NT2/D1 (cell line): ENCODE measurements at regions not wholly inside any gene's neighbourhood (a gene's known extent, or its start where the extent isn't known, plus 50 kb on each side); places are given as distances from the start of the nearest gene placed in this dataset.
"Not testable (repeated sequence)": the region's sequence is repeated elsewhere in the genome, so short reads cannot be mapped to it uniquely, and the experiment has no call there.

Experiments
- DNase-seq: peaks from one replicate; pipeline ENCODE4 v3.0.0-alpha.2; 2011; ENCODE audit warnings: low read depth, low spot score
- H3K27me3 ChIP-seq: 2 replicates; pipeline ENCODE4 v1.6.0; 2011; ENCODE audit warnings: mild to moderate bottlenecking; ENCODE audit not compliant: insufficient read length, insufficient read depth
- H3K36me3 ChIP-seq: 2 replicates; pipeline ENCODE4 v1.6.1; 2011; ENCODE audit warnings: mild to moderate bottlenecking, low read length, mixed read lengths; ENCODE audit not compliant: insufficient read depth, insufficient read length
- H3K4me1 ChIP-seq: 2 replicates; pipeline ENCODE4 v1.5.1; 2011; ENCODE audit not compliant: insufficient read depth, insufficient read length
- H3K4me3 ChIP-seq: 2 replicates; pipeline ENCODE4 v1.5.1; 2011; ENCODE audit warnings: low read depth; ENCODE audit not compliant: insufficient read length
- H3K9ac ChIP-seq: 2 replicates; pipeline ENCODE4 v1.6.0; 2011; ENCODE audit warnings: low read depth; ENCODE audit not compliant: insufficient read length
- H3K9me3 ChIP-seq: 2 replicates; pipeline ENCODE4 v1.5.1; 2011; ENCODE audit warnings: mild to moderate bottlenecking, low read length; ENCODE audit not compliant: insufficient read depth
- SUZ12 ChIP-seq: IDR thresholded peaks from 2 replicates; pipeline ENCODE4 v1.6.1; 2011; ENCODE audit not compliant: insufficient read length, insufficient read depth; ENCODE audit errors: extremely low read depth
- YY1 ChIP-seq: IDR thresholded peaks from 2 replicates; pipeline ENCODE4 v1.6.1; 2011; ENCODE audit not compliant: insufficient read length, insufficient read depth
- ZNF274 ChIP-seq: IDR thresholded peaks from 2 replicates; pipeline ENCODE4 v1.6.1; 2011; ENCODE audit warnings: mild to moderate bottlenecking, low read depth, low read length

- no peak for DNase-seq
- no peak for TF ChIP-seq SUZ12
- no peak for TF ChIP-seq ZNF274
- no peak for TF ChIP-seq YY1
- H3K27me3 ChIP-seq, result no peaks in the 10 kb centered on the region
- H3K9me3 ChIP-seq, result no peaks in the 10 kb centered on the region
- no peak overlapping the region for H3K4me3 ChIP-seq
- no peaks in the 10 kb centered on the region for H3K36me3 ChIP-seq
- no peak overlapping the region for H3K9ac ChIP-seq
- H3K4me1 ChIP-seq, result no peaks in the 10 kb centered on the region
These were observed 143.7 kb upstream of the IRX1 start for GRCh38 chr5:3451961-3452360.

- no peak overlapping the region for H3K4me3 ChIP-seq
- no peak for TF ChIP-seq ZNF274
- TF ChIP-seq SUZ12, result no peak
- TF ChIP-seq YY1, result no peak
- no peak for DNase-seq
- H3K27me3 ChIP-seq, result no peaks in the 10 kb centered on the region
- H3K36me3 ChIP-seq, result no peaks in the 10 kb centered on the region
- H3K9me3 ChIP-seq, result no peaks in the 10 kb centered on the region; the same call in 1 of the 2 replicates
- H3K4me1 ChIP-seq, result no peaks in the 10 kb centered on the region
- H3K9ac ChIP-seq, result no peak overlapping the region
These were observed 146.2 kb upstream of the IRX1 start for GRCh38 chr5:3449481-3449880.

- Histone ChIP-seq H3K4me1 (no peaks in the 10 kb centered on the region), H3K9ac (no peak overlapping the region), H3K4me3 (no peak overlapping the region), H3K36me3 (no peaks in the 10 kb centered on the region), H3K9me3 (no peaks in the 10 kb centered on the region; the same call in 1 of the 2 replicates), H3K27me3 (no peaks in the 10 kb centered on the region)
- TF ChIP-seq ZNF274 (no peak), YY1 (no peak), SUZ12 (no peak)
- no peak for DNase-seq
These were observed 149.2 kb upstream of the IRX1 start for GRCh38 chr5:3446410-3446809.

- DNase-seq, H3K9ac ChIP-seq, H3K36me3 ChIP-seq, H3K4me3 ChIP-seq, H3K9me3 ChIP-seq, H3K27me3 ChIP-seq, H3K4me1 ChIP-seq: not testable (repeated sequence)
These were observed 150.1 kb upstream of the IRX1 start for GRCh38 chr5:3445517-3445916.

- DNase-seq, result no peak
These were observed 163.5 kb upstream of the IRX1 start for GRCh38 chr5:3432135-3432534.

GRCh38 chr5:3430691-3431090 lies 164.9 kb upstream of the IRX1 start:
- Histone ChIP-seq H3K36me3 (no peaks in the 10 kb centered on the region), H3K4me1 (no peaks in the 10 kb centered on the region), H3K27me3 (no peaks in the 10 kb centered on the region), H3K9me3 (no peaks in the 10 kb centered on the region), H3K9ac (no peak overlapping the region), H3K4me3 (no peak overlapping the region)
- no peak for TF ChIP-seq SUZ12
- no peak for TF ChIP-seq ZNF274
- TF ChIP-seq YY1, result no peak
- no peak for DNase-seq

More at GRCh38 chr5:3432135-3432534, 163.5 kb upstream of the IRX1 start:
- no peak for TF ChIP-seq YY1
- no peak for TF ChIP-seq SUZ12
- no peak for TF ChIP-seq ZNF274
- Histone ChIP-seq H3K9me3 (no peaks in the 10 kb centered on the region), H3K4me3 (no peak overlapping the region), H3K36me3 (no peaks in the 10 kb centered on the region), H3K9ac (no peak overlapping the region), H3K4me1 (no peaks in the 10 kb centered on the region), H3K27me3 (no peaks in the 10 kb centered on the region)

GRCh38 chr5:3429962-3430361 lies 165.7 kb upstream of the IRX1 start:
- H3K27me3 ChIP-seq, result no peaks in the 10 kb centered on the region
- TF ChIP-seq YY1 (no peak), SUZ12 (no peak), ZNF274 (no peak)
- no peak overlapping the region for H3K4me3 ChIP-seq
- no peaks in the 10 kb centered on the region for H3K9me3 ChIP-seq
- DNase-seq, result no peak
- H3K9ac ChIP-seq, result no peak overlapping the region
- H3K36me3 ChIP-seq, result no peaks in the 10 kb centered on the region
- no peaks in the 10 kb centered on the region for H3K4me1 ChIP-seq

- H3K9me3 ChIP-seq, result no peaks in the 10 kb centered on the region
- no peak for DNase-seq
- H3K27me3 ChIP-seq, result no peaks in the 10 kb centered on the region
- H3K4me1 ChIP-seq, result no peaks in the 10 kb centered on the region
- no peak overlapping the region for H3K9ac ChIP-seq
- no peak for TF ChIP-seq YY1
- TF ChIP-seq ZNF274, result no peak
- TF ChIP-seq SUZ12, result no peak
- no peaks in the 10 kb centered on the region for H3K36me3 ChIP-seq
- no peak overlapping the region for H3K4me3 ChIP-seq
These were observed 167.3 kb upstream of the IRX1 start for GRCh38 chr5:3428334-3428733.
